Neural progenitor cell (in vitro differentiated cells): ENCODE measurements at regions not wholly inside any gene's neighbourhood (a gene's known extent, or its start where the extent isn't known, plus 50 kb on each side); places are given as distances from the start of the nearest gene placed in this dataset.
A peak's percentile ranks its signal among the peaks of the same experiment; 100 is the strongest.

ENCODE experiments used
- DNase-seq: peaks from one replicate; pipeline ENCODE4 v3.0.0-alpha.2; 2016; ENCODE audit warnings: low spot score
- H2AFZ ChIP-seq: fragments of 200-600 bp; sonication (generic); replicated peaks from 2 replicates; pipeline ENCODE4 v1.6.1; 2016; ENCODE audit warnings: antibody characterized with exemption
- H3F3A ChIP-seq: fragments of 200-600 bp; sonication (generic); 2 replicates; pipeline ENCODE4 v1.6.1; 2016; ENCODE audit warnings: antibody characterized with exemption, low read depth
- H3K27ac ChIP-seq: fragments of 200-600 bp; sonication (generic); 2 replicates; pipeline ENCODE4 v1.5.1; 2016; ENCODE audit warnings: mild to moderate bottlenecking
- H3K27me3 ChIP-seq: fragments of 200-600 bp; sonication (generic); 2 replicates; pipeline ENCODE4 v1.6.1; 2016; ENCODE audit warnings: mild to moderate bottlenecking, moderate library complexity
- H3K36me3 ChIP-seq: fragments of 200-600 bp; sonication (generic); 2 replicates; pipeline ENCODE4 v1.5.1; 2016
- H3K4me1 ChIP-seq: fragments of 200-600 bp; sonication (generic); 2 replicates; pipeline ENCODE4 v1.6.1; 2016; ENCODE audit warnings: mixed run types
- H3K4me2 ChIP-seq: fragments of 200-600 bp; sonication (generic); 2 replicates; pipeline ENCODE4 v1.6.1; 2016
- H3K4me3 ChIP-seq: fragments of 200-600 bp; sonication (generic); 2 replicates; pipeline ENCODE4 v1.5.1; 2016
- H3K79me2 ChIP-seq: fragments of 200-600 bp; sonication (generic); 2 replicates; pipeline ENCODE4 v1.6.1; 2016; ENCODE audit warnings: low read depth
- H3K9ac ChIP-seq: fragments of 200-600 bp; sonication (generic); 2 replicates; pipeline ENCODE4 v1.6.1; 2016
- H3K9me3 ChIP-seq: fragments of 200-600 bp; sonication (generic); 2 replicates; pipeline ENCODE4 v1.5.1; 2016; ENCODE audit warnings: low read depth
- H4K20me1 ChIP-seq: fragments of 200-600 bp; sonication (generic); 2 replicates; pipeline ENCODE4 v1.6.1; 2016; ENCODE audit warnings: low read depth
- H3K27ac Mint-ChIP-seq: 3 replicates; pipeline ENCODE4 v1.8.0; 2021; ENCODE audit warnings: mixed read lengths
- H3K27me3 Mint-ChIP-seq: 2 replicates; pipeline ENCODE4 v1.8.0; 2022; ENCODE audit warnings: low read depth, mild to moderate bottlenecking, inconsistent platforms, moderate library complexity, mixed read lengths; ENCODE audit not compliant: insufficient read depth
- H3K36me3 Mint-ChIP-seq: 3 replicates; pipeline ENCODE4 v1.8.0; 2021; ENCODE audit warnings: mixed read lengths
- H3K4me1 Mint-ChIP-seq: 3 replicates; pipeline ENCODE4 v1.8.0; 2021; ENCODE audit warnings: mixed read lengths
- H3K4me3 Mint-ChIP-seq: 3 replicates; pipeline ENCODE4 v1.8.0; 2021; ENCODE audit warnings: mild to moderate bottlenecking, moderate library complexity, mixed read lengths
- H3K9me3 Mint-ChIP-seq: 3 replicates; pipeline ENCODE4 v1.8.0; 2020; ENCODE audit warnings: mixed read lengths
- CTCF ChIP-seq: fragments of 200-600 bp; sonication (generic); IDR thresholded peaks from 2 replicates; pipeline ENCODE4 v1.5.1; 2017; ENCODE audit warnings: antibody characterized with exemption, mild to moderate bottlenecking
- EZH2 ChIP-seq: fragments of 200-600 bp; sonication (generic); IDR thresholded peaks from 2 replicates; pipeline ENCODE4 v1.6.1; 2017; ENCODE audit warnings: antibody characterized with exemption, mild to moderate bottlenecking, moderate library complexity
- EZH2phosphoT487 ChIP-seq: fragments of 200-600 bp; sonication (generic); IDR thresholded peaks from 2 replicates; pipeline ENCODE4 v1.6.1; 2017; ENCODE audit warnings: antibody characterized with exemption

DNA sequence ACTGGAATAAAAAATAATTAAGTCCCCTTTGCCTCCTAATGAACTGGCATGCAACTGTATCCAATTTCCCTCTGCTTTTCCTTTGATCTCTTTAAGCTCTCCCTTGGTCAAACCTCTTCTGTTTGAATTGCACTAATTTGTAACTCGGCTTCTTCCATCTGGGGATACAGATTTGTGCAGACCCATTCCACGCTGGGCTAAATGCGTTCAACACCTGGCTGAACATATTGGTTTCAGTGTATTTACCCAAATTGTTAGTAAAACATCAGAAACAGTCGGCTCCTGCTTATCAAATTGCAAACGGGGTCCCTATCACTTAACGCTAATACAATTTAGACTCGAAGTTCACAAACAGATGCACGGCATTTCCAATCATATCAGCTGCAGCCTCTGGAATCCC, 124.9 kb upstream of the TAPT1 start:
- peak; percentile 11 for DNase-seq
- H3K4me1 Mint-ChIP-seq, result peaks cover 15% of the 10 kb centered on the region
- no peaks in the 10 kb centered on the region for H3K27me3 Mint-ChIP-seq
- TF ChIP-seq EZH2 (no peak), CTCF (no peak), EZH2phosphoT487 (no peak)
- Histone ChIP-seq H3K4me3 (peak overlapping the region; percentile 3), H3K4me2 (peak overlapping the region; percentile 53), H3K36me3 (no peaks in the 10 kb centered on the region), H4K20me1 (no peaks in the 10 kb centered on the region), H3K4me1 (peaks cover 25% of the 10 kb centered on the region), H3K27me3 (no peaks in the 10 kb centered on the region), H3F3A (peaks cover 17% of the 10 kb centered on the region), H3K79me2 (no peaks in the 10 kb centered on the region), H3K27ac (no peak overlapping the region), H3K9ac (no peak overlapping the region), H2AFZ (no peak overlapping the region), H3K9me3 (no peaks in the 10 kb centered on the region)
- no peaks in the 10 kb centered on the region for H3K36me3 Mint-ChIP-seq
- no peaks in the 10 kb centered on the region for H3K9me3 Mint-ChIP-seq
- no peak overlapping the region for H3K27ac Mint-ChIP-seq
- no peak overlapping the region for H3K4me3 Mint-ChIP-seq

DNA sequence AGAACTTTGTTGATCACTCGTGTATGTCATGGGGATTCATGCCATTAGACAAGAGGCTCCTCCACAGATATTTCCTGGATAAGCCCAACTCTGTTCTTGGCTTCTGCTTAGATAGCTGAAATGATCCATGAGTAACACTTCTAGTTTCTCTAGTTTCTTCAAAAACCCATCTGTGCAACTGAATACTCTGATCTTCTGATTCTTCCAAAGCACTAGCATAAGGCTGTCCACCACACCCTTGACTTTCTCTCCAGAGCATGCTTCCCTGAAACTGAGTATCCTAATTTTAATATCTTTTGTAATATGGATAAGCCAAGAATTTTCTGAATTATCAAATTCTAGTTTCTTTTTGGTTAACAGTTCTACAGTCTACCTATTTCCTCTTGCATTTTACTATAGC, 118.6 kb upstream of the TAPT1 start:
- Histone ChIP-seq H3F3A (no peaks in the 10 kb centered on the region), H3K27ac (no peak overlapping the region), H2AFZ (no peak overlapping the region), H4K20me1 (no peaks in the 10 kb centered on the region), H3K79me2 (no peaks in the 10 kb centered on the region), H3K9ac (no peak overlapping the region), H3K9me3 (no peaks in the 10 kb centered on the region), H3K4me1 (peaks cover under 1% of the 10 kb centered on the region), H3K4me2 (no peak overlapping the region), H3K4me3 (no peak overlapping the region), H3K27me3 (no peaks in the 10 kb centered on the region), H3K36me3 (no peaks in the 10 kb centered on the region)
- Mint-ChIP-seq H3K27ac (no peak overlapping the region), H3K27me3 (no peaks in the 10 kb centered on the region), H3K36me3 (no peaks in the 10 kb centered on the region), H3K4me1 (no peaks in the 10 kb centered on the region), H3K4me3 (no peak overlapping the region), H3K9me3 (peaks cover 4% of the 10 kb centered on the region)
- no peak for TF ChIP-seq EZH2
- no peak for TF ChIP-seq CTCF
- no peak for TF ChIP-seq EZH2phosphoT487
- DNase-seq, result no peak

GRCh38 chr4:16337936-16338335, 111.7 kb upstream of the TAPT1 start:
- Mint-ChIP-seq H3K27me3 (no peaks in the 10 kb centered on the region), H3K9me3 (no peaks in the 10 kb centered on the region), H3K4me3 (no peak overlapping the region), H3K27ac (no peak overlapping the region), H3K36me3 (no peaks in the 10 kb centered on the region), H3K4me1 (no peaks in the 10 kb centered on the region)
- H3F3A ChIP-seq, result no peaks in the 10 kb centered on the region
- H3K4me1 ChIP-seq, result no peaks in the 10 kb centered on the region
- H3K9me3 ChIP-seq, result no peaks in the 10 kb centered on the region
- no peaks in the 10 kb centered on the region for H4K20me1 ChIP-seq
- H3K4me2 ChIP-seq, result no peak overlapping the region
- no peak for DNase-seq
- H3K79me2 ChIP-seq, result no peaks in the 10 kb centered on the region
- no peak overlapping the region for H3K9ac ChIP-seq
- no peak overlapping the region for H2AFZ ChIP-seq
- H3K27ac ChIP-seq, result no peak overlapping the region
- H3K27me3 ChIP-seq, result no peaks in the 10 kb centered on the region
- no peak overlapping the region for H3K4me3 ChIP-seq
- no peak for TF ChIP-seq EZH2phosphoT487
- TF ChIP-seq CTCF, result no peak
- TF ChIP-seq EZH2, result no peak
- H3K36me3 ChIP-seq, result no peaks in the 10 kb centered on the region

- Mint-ChIP-seq H3K27me3 (no peaks in the 10 kb centered on the region), H3K9me3 (no peaks in the 10 kb centered on the region), H3K4me1 (peaks cover 9% of the 10 kb centered on the region), H3K27ac (no peak overlapping the region), H3K36me3 (no peaks in the 10 kb centered on the region), H3K4me3 (no peak overlapping the region)
- no peak overlapping the region for H3K4me2 ChIP-seq
- no peak overlapping the region for H3K9ac ChIP-seq
- H3F3A ChIP-seq, result no peaks in the 10 kb centered on the region
- no peak for TF ChIP-seq CTCF
- no peak for TF ChIP-seq EZH2
- TF ChIP-seq EZH2phosphoT487, result no peak
- H3K27me3 ChIP-seq, result no peaks in the 10 kb centered on the region
- H2AFZ ChIP-seq, result no peak overlapping the region
- no peaks in the 10 kb centered on the region for H4K20me1 ChIP-seq
- no peaks in the 10 kb centered on the region for H3K36me3 ChIP-seq
- no peaks in the 10 kb centered on the region for H3K79me2 ChIP-seq
- no peak for DNase-seq
- H3K4me1 ChIP-seq, result no peaks in the 10 kb centered on the region
- H3K27ac ChIP-seq, result no peak overlapping the region
- H3K9me3 ChIP-seq, result no peaks in the 10 kb centered on the region
- H3K4me3 ChIP-seq, result no peak overlapping the region
These were observed 108.3 kb upstream of the TAPT1 start for GRCh38 chr4:16334601-16335000.
